Suppressor macrophage treated with lipopolysaccharide for 4 hours (primary cell): ENCODE measurements at regions not wholly inside any gene's neighbourhood (a gene's known extent, or its start where the extent isn't known, plus 50 kb on each side); places are given as distances from the start of the nearest gene placed in this dataset.
"Not testable (repeated sequence)": the region's sequence is repeated elsewhere in the genome, so short reads cannot be mapped to it uniquely, and the experiment has no call there.

Experiments used
- DNase-seq: peaks from one replicate; pipeline ENCODE4 v3.0.0-alpha.2; 2020

DNA sequence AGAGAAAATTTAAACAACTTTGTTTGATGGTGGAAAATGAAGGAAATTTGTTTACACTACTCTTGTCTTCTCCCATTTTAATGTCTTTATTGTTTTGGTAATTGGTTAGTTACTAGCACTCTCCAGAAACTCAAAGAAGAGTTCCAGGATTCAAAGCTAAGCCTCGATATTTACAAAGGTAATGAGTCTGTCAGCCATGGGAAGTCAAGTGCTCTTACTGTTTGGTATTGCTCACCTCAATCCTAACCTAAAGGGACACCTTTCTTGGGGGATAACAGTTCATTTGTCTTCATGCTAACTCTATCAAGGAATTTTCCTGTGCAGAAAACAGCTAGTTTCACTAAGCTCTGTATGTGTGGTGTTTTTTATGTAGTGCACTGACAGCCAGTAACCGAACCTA, 222.9 kb upstream of the LMO3 start:
- no peak for DNase-seq

DNA sequence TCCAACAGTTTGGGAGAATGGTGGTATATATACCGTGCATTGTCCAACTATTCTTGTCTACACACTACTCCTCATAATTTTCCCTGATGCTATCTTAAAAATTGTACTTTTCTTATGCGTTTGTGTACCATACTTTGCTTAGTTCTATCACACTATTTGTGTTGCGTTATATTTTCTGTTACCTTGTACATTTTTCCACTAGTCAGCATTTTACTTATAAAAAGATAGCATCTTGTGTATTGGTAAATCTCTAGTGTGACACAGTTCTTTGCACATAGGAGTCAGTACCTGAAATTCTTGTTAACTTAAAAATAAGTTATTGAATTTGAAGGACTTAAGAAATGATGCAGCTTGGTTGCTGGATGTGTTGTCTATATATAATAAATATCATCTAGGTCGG, 201.8 kb upstream of the LMO3 start:
- no peak for DNase-seq

DNA sequence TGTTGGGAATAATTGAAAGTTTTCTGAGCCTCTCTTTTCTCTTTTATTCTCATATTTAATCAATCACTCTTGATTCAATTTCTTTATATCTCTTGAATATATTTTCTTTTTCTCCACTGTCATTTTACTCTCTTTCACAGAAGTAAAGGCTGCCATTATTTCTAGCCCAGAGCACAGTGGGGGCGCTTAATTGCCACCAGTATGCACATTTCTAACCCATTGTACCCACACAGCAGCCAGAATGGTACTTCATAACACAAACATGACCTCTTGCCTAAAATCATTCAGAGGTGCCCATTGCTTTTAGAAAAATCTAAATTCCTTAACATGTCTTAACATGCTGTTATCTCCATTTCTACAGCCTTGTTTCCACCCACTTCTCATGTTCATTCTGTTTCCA, 190.2 kb upstream of the LMO3 start:
- no peak for DNase-seq

DNA sequence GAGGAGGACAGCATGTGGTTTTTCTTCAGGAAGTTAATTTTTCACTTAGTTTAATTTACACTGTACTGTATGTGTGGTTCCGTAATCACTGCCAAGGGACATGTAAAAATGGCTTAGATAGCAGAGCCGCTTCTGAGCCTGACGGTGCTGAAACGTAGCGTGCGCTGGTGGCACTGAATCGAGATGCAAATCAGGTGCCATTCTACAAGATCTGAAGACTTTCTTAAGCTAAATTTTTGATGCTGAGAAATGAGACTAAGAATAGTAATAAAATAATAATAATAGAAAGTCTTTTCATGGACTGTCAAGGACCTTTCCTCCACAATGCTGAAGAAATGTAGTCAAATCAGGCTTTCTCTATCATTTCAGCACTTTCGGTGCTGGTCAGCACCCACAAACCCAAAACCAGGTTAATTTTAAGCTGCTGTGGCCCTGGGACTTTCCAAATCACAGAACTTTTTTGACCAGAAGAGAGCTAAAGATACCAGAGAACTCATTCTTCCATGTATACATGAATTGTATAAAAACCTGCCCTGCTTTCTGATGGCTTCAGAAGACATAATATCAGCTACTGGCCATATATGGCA, 183.3 kb upstream of the LMO3 start:
- DNase-seq = no peak

DNA sequence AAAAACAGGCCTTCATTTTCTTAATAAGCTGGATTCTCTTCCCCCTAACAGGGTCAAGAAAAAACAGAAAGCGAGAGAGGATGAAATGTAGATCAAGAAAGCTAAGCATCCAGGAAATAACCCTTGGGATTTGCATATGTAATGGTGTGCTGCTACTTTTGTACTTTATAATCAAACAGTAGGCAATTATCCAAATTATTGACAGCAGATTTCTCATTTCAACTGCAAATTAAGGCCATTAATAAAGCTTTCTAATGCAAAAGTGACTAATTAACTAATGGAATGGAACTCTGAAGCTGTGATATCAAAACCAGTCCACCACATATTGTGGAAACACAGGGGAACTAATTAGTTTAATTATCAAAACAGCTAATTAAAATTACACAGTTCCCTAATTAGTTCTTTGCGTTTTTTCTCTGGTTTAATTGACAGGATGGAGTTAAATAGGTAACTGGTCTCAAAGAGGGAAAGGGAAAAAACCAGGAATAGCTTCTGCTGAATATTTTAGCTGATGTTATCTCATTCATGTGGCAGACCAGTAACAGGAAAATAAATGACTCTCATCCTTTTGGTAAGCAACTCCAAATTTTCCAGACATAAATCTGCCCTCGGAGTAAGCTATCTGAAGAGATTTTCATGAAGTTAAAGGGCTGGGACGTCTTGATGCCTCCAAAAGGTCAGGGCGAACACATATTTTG, 182.7 kb upstream of the LMO3 start:
- DNase-seq = no peak

DNA sequence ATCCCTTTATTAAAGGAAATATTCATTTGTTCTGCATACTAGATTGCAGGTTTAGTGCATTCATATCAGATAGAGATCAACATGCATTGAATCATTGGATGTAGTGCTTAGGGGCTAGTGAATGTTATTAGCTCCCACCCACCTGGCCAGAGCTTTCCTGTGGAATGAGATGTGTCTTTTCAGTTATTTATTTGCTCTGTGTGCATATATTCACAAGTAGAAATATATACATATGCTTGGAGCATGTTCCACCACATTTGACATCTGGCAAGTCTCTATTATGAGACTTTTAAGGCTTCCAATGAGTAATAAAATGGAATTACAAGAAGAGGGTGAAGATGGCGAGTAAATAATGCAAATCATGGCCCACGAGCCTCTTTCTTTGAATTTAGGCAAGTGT, 180.0 kb upstream of the LMO3 start:
- DNase-seq = no peak

DNA sequence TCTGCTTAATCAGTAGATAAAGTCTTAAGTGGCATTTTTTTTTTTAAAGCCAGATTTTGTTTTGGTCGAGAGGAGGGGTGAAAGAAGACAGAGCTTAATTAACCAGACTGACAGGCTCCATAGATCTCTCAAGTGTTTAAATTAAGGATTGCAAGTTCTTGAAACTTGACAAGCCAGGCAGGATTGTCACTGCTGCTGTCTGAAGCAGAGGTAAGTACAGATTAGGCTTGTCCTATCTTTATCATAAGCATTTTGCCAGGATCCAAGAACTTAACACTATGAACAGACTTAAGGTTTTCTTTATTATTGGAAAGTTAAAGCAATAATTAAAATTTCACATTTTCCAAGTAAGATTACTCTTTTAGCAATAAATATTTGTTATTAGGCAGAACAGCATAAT, 179.6 kb upstream of the LMO3 start:
- DNase-seq = no peak

DNA sequence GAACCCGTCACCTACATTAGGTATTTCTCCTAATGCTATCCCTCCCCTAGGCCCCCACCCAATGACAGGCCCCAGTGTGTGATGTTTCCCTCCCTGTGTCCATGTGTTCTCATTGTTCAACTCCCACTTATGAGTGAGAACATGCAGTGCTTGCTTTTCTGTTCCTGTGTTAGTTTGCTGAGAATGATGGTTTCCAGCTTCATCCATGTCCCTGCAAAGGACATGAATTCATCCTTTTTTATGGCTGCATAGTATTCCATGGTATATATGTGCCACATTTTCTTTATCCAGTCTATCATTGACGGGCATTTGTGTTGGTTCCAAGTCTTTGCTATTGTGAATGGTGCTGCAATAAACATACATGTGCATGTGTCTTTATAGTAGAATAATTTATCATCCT, 163.2 kb upstream of the LMO3 start:
- not testable (repeated sequence) for DNase-seq

DNA sequence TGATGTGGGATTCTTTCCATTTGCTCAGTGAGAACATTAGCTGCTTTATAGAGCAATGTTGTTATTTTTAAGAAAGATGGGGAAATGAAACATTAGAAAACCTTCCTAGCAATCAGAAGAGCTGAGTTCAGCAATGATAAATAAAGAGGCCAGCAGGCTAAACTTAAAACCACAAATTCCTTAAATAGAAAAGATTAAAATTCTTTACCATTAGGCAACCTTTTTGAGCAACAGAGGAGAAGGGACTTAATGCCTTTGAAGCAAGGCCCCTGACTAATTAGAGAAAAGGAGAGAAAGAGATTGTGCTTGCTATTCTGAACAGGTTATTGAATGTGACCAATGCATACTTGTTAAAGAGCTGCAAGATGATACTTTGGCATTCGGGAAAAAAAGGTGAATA, 160.8 kb upstream of the LMO3 start:
- no peak for DNase-seq

DNA sequence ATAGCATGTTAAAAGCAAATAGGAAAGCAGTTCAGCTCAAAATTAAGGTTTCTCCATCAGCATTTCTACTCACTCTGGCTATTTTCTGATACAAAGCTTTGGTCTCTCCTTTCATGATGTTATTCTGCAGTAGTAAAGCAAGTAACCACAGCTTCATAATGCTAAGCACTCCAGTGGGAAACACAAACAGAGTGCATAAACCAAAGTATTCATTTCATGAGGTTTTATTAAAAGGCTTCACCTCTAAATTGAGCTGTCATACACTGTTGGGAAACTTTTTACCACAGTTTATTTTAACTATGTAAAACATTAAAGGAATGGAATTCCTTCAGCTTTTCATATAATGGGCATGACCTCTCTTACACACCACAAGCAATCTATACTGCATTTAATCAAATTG, 157.9 kb upstream of the LMO3 start:
- no peak for DNase-seq

DNA sequence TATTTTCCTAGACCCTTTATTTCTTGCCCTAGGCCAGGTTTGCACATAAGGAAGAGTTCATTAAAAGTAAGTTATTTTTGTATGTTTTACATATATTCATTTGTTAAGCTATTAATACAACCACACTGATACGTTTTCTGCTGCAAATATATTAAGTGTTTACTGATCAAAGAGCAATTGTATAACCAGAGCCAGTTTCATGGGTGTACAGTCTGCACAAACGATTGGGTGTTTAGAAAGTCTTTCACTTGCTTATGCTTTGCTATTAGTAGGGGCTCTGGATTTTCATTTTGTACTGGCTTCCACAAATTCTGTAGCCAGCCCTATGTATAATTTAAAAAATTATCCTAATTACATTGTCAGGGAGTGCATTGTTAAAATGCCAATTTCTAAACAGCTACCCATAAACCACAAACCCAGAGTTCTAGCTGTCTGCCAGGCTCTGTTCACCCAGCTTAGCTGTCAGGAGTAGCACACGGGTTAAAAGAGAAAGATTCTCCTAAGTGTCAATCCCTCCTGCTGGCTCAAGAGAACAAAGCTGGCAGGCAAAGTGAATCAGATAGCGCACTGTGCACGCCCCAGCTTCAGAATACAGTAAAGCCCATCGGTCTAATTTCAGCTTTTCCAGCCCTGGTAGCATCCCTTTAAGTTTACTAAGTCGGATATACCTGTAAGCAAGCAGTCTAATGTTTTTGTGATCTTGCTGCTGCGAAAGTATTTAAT, 151.0 kb upstream of the LMO3 start:
- DNase-seq = no peak

DNA sequence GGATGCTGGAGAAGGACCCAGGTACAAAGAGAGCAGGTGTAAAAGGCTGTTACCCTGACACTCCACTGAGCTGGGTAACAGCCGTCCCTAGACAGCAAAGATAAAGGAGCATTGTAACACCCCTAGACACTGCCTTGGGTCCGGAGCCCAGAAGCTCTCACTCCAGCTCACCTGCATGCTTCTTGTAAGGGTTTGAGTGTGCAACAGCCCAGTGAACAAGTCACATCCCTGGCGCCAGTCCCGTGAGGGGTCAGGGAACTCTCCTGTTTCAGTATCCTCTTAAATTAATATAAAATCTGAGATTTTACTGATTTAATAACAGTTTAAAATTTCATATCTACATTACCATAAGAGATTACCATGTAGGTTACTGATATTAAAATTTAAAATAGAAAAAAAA, 124.8 kb upstream of the LMO3 start:
- no peak for DNase-seq

DNA sequence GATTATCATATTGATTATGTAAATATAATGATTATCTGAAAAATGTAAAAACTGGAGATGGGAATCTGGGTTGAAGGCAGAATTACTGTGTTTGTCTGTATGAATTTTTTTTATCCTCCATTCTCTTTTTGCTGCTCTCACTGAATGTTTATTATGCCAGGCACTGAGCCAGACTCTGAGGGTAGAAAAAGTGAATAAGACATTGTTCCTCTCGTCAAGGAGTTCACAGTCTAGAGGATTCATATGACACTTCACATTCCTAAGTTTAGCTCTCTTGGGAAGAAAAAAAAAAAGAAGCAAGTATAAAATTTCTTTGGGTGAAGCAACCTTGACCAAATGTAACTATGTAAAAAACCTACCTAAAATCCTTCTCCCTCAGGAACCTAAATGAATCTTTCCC, 120.9 kb upstream of the LMO3 start:
- no peak for DNase-seq

DNA sequence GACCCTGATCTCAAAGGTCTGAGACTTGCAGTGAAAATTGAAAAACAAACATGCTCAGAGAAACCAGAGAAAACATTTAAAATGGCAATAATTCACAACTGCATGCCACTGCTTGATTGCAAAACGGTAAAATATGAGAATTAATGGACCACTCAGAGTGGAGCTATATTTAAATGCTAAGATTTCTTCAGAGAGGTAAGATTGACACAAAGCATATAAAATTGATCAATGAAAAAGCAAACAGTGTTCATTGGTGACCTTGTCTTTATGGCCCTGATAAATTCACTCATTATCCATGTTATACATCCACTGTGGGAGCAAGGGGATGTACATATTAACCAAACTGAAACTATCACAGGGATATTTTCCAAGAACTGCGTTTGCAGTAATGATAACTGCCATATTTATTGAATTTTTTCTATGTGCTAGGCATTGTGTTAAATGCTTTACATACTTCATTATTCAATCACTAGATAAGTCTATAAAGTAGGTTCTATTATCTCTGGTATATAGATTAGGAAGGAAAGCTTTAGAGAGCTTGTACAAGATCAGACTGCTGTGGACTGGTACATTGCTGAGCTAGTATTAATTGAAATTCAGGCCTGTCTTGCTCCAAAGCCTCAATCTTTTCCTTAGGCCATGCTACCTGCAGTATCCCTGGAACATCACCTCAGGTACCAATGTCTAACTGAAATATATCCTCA, 113.9 kb upstream of the LMO3 start:
- DNase-seq = no peak

DNA sequence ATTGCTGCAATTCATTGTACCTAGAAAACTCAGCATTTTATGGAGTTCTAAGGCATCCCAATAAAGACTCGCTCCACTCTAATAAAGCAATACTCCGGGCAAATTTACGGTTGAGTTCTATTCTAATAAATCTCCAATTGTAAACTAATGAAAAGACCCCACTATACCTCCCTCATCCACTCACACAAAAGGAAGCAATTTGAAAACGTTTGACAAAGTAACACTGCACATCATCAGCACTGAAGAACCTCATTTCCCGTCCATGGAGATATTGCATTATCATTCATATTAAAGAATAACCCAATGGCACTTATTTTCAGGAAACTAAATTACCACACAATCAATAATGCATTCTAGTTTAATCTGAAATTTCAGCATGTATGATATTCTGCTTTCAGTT, 111.0 kb upstream of the LMO3 start:
- no peak for DNase-seq

DNA sequence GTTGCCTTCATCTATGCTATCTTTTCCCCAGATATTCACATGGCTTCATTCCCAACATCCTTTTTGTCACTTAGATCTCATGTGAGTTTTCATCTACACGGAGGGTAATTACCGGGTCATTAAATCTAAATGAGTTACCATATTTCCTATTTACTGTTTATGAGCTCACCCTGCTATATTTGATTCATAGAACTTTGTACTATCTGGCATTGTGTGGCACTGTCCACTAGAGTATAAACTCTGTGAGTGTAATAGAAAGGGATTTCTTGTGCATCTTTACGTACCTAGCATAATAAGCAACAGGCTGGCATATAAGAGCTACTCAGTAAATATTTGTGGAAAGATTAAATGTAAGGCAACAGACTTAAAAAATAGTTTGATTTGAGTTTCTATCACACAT, 86.1 kb upstream of the LMO3 start:
- DNase-seq = no peak

DNA sequence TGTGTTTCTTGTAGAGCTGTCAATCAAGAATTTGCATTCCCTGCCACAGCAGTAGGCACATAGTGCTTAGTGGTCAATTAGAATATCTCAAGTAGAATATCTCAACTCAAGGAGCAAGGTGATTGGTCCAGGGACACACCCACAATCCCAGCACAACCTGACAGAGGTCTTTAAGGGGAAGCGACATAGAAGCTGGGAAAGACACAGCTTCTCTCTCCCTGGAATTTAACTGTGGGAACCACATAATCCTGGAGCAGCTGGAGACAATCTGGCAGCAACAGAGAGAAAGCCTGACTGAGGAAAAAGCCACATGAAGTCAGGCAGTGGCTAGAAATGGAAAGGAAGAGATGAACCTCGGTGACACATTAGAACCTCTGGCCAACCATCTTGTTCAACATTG, 85.7 kb upstream of the LMO3 start:
- no peak for DNase-seq

DNA sequence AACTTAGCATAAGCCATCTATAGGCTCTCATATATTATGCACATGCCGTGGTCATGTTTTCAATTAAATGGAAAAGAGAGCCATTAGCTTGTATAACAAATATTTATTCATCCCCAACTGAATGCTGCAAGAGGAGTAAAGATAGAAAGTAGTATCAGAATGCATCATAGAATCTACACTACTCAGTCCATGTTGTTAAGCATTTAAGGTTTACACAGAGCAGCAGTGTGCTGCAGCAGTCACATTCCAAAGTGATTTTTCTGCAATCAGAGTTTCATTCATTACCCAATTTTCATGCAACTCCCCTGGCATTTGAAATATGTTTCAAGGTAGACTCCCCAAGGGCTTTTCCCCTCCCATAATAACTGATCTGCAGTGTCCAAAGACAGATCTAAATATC, 82.2 kb upstream of the LMO3 start:
- DNase-seq = no peak

DNA sequence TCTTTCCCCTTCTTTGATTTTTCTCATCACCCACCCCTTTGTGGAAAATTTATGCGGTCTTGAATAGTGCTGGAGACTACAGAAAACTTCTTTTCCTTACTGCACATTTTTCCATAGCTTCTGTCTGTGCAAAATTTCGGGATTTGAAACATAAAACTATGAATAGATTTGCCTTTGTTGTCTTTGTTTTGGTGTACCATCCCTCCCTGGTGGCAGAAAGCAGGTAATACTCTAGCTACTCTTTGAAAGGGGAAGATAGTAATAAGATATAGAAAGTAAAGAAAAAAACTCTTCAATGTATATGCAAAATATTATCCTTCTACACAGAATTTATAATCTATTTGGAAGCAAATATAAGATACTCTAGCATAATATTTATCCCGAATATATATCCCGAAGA, 79.1 kb upstream of the LMO3 start:
- no peak for DNase-seq

DNA sequence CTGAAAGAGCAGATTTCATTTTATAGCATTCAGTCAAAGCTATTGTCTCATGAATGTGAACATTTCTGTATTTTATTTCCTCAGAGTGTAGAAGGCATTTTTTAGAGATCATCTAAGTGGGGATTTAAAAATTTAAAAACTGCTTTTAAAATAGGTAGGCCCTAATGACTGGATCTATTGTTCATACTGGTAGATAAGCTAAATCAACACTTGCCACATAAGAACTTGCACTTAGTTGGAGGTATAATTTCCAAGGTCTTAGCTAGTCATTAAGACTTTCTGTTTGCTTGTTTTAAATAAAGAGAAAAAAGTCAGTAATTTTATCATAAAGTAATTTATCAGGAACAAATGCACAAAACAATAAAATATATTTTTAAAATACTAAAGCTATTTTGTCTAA, 75.2 kb upstream of the LMO3 start:
- no peak for DNase-seq

DNA sequence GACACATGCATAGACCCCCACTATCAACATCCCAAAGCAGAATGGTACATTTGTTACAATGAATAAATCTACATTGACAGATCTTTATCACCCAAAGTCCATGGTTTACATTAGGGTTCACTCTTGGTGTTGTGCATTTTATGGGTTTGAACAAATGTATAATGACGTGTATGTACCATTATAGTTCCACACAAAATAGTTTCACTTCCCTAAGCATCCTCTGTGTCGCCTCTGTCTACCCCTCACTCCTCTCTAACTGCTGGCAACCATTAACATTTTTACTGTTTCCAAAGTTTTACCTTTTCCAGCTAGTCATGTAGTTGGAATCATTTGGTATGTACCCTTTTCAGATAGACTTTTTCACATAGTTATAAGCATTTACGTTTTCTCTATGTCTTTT, 69.5 kb upstream of the LMO3 start:
- no peak for DNase-seq

DNA sequence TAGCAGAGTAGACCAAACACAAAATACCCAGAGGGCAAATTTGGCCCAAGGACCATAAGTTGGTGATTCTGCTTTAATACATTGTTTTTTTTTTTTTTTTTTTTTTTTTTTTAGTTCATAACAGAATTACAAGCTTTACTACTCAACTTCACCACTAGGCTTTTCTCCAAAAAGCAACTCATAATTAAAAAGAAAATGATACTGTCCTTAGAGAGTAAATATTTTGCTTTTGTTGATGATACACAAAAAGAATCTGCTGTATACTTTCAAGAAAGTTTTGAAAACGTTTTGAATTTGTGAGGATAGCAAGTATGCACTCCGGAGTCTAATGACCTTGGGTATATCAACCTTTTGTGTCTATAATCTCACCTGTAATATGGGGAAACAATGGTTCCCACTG, 68.9 kb upstream of the LMO3 start:
- no peak for DNase-seq

DNA sequence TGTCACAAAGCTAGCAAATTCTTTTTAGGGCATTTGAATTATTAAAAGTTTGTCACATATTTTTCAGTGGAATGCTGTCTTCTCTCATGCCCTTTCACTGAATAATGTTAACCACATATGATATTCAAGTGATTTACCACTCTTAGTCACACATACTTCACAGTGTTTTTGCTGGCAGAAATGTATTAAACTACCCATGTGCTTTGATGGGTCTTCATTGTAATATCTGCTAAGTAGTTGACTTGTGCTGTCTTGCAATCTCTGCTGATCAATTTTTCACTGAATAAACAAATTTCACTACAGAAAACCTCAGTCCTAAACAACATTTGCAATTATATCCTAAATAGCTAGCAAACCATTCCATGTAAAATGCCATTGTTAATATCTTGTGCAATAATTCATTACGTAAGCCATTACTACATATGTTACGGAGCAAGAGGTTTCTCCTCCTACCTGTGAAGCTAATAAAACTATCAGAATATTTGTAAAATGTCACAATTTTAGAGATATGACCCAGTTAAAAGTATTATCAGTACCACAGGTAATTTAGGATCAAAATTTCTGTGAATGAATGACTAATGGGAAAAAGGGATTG, 64.6 kb upstream of the LMO3 start:
- DNase-seq = no peak

DNA sequence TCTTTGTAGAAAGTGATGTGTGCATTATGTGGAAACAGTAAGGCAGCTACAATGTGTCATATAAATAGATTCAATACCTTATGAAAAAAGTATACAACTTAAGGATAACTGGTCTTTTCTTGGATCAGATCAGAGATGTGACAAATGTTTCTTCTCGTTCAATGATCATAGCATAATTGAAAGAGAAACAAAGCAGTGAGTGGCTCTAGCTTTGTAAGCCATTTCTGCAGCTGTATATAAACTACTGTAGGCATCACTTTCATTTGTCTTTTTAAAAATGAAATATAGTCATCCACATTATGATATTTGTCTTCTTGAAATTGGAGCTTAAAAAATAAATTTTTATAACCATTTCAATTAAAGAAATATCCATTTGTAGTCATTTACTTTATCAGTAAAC, 63.8 kb upstream of the LMO3 start:
- DNase-seq = no peak
